ENCODE measurements at regions not wholly inside any gene's neighbourhood (a gene's known extent, or its start where the extent isn't known, plus 50 kb on each side); places are given as distances from the start of the nearest gene placed in this dataset.

GRCh38 chr2:146437712-146438111 lies 1407.1 kb upstream of the ACVR2A start (continued):
- TF ChIP-seq, protein P1, sequence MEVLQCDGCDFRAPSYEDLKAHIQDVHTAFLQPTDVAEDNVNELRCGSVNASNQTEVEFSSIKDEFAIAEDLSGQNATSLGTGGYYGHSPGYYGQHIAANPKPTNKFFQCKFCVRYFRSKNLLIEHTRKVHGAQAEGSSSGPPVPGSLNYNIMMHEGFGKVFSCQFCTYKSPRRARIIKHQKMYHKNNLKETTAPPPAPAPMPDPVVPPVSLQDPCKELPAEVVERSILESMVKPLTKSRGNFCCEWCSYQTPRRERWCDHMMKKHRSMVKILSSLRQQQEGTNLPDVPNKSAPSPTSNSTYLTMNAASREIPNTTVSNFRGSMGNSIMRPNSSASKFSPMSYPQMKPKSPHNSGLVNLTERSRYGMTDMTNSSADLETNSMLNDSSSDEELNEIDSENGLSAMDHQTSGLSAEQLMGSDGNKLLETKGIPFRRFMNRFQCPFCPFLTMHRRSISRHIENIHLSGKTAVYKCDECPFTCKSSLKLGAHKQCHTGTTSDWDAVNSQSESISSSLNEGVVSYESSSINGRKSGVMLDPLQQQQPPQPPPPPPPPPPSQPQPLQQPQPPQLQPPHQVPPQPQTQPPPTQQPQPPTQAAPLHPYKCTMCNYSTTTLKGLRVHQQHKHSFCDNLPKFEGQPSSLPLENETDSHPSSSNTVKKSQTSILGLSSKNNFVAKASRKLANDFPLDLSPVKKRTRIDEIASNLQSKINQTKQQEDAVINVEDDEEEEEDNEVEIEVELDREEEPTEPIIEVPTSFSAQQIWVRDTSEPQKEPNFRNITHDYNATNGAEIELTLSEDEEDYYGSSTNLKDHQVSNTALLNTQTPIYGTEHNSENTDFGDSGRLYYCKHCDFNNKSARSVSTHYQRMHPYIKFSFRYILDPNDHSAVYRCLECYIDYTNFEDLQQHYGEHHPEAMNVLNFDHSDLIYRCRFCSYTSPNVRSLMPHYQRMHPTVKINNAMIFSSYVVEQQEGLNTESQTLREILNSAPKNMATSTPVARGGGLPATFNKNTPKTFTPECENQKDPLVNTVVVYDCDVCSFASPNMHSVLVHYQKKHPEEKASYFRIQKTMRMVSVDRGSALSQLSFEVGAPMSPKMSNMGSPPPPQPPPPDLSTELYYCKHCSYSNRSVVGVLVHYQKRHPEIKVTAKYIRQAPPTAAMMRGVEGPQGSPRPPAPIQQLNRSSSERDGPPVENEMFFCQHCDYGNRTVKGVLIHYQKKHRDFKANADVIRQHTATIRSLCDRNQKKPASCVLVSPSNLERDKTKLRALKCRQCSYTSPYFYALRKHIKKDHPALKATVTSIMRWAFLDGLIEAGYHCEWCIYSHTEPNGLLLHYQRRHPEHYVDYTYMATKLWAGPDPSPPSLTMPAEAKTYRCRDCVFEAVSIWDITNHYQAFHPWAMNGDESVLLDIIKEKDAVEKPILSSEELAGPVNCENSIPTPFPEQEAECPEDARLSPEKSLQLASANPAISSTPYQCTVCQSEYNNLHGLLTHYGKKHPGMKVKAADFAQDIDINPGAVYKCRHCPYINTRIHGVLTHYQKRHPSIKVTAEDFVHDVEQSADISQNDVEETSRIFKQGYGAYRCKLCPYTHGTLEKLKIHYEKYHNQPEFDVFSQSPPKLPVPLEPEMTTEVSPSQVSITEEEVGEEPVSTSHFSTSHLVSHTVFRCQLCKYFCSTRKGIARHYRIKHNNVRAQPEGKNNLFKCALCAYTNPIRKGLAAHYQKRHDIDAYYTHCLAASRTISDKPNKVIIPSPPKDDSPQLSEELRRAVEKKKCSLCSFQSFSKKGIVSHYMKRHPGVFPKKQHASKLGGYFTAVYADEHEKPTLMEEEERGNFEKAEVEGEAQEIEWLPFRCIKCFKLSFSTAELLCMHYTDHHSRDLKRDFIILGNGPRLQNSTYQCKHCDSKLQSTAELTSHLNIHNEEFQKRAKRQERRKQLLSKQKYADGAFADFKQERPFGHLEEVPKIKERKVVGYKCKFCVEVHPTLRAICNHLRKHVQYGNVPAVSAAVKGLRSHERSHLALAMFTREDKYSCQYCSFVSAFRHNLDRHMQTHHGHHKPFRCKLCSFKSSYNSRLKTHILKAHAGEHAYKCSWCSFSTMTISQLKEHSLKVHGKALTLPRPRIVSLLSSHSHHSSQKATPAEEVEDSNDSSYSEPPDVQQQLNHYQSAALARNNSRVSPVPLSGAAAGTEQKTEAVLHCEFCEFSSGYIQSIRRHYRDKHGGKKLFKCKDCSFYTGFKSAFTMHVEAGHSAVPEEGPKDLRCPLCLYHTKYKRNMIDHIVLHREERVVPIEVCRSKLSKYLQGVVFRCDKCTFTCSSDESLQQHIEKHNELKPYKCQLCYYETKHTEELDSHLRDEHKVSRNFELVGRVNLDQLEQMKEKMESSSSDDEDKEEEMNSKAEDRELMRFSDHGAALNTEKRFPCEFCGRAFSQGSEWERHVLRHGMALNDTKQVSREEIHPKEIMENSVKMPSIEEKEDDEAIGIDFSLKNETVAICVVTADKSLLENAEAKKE (CRISPR knock-in tag; IDR thresholded peaks at IDR 0.05): no peak
- no peak for TF ChIP-seq ETS1 (IDR thresholded peaks at IDR 0.05)
- TF ChIP-seq ZNF114 (CRISPR knock-in tag; IDR thresholded peaks at IDR 0.05): no peak
- TF ChIP-seq, protein P2, sequence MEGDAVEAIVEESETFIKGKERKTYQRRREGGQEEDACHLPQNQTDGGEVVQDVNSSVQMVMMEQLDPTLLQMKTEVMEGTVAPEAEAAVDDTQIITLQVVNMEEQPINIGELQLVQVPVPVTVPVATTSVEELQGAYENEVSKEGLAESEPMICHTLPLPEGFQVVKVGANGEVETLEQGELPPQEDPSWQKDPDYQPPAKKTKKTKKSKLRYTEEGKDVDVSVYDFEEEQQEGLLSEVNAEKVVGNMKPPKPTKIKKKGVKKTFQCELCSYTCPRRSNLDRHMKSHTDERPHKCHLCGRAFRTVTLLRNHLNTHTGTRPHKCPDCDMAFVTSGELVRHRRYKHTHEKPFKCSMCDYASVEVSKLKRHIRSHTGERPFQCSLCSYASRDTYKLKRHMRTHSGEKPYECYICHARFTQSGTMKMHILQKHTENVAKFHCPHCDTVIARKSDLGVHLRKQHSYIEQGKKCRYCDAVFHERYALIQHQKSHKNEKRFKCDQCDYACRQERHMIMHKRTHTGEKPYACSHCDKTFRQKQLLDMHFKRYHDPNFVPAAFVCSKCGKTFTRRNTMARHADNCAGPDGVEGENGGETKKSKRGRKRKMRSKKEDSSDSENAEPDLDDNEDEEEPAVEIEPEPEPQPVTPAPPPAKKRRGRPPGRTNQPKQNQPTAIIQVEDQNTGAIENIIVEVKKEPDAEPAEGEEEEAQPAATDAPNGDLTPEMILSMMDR (conservative IDR thresholded peaks at IDR 0.05; ENCODE audit: low read depth in 2 of 2): no peak
- TF ChIP-seq EZH2phosphoT487 (IDR thresholded peaks at IDR 0.05; ENCODE audit: unreplicated experiment): no peak
- no peak for TF ChIP-seq STAT1 (IDR thresholded peaks at IDR 0.05; ENCODE audit: unreplicated experiment)
- TF ChIP-seq CREB1 (CRISPR knock-in tag; IDR thresholded peaks at IDR 0.05; ENCODE audit: low read depth): no peak
- no peak for TF ChIP-seq ZNF331 (CRISPR knock-in tag; IDR thresholded peaks at IDR 0.05; ENCODE audit: low read depth)
- TF ChIP-seq EZH2 (IDR thresholded peaks at IDR 0.05; ENCODE audit: low read depth, unreplicated experiment): no peak
- TF ChIP-seq POLR2AphosphoS5 (IDR thresholded peaks at IDR 0.05; ENCODE audit: low read depth): no peak
- no peak for TF ChIP-seq NANOG (IDR thresholded peaks at IDR 0.05; ENCODE audit: borderline replicate concordance)

All from GM23338 (cell line).